ENCODE measurements at regions not wholly inside any gene's neighbourhood (a gene's known extent, or its start where the extent isn't known, plus 50 kb on each side); places are given as distances from the start of the nearest gene placed in this dataset.

DNA sequence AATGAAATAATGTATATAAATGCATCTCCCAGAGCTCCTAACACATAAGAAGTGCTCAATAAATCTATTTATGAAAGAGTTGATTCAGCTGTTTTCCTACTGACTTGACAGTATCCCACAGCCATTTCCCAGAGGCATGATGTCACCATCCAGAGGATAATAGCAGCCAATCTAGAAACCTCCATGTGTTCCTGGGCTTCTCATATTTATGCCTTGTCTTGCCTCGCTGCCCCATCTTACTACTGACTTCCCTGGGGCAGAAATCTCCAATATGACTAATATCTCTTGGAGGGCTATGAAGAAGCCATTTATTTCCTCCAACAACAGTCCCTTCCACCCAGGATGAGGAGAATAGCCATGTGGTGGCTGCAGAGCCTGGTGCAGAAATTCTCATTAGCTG, 115.4 kb upstream of the NAV2 start:
- Histone ChIP-seq H3K4me2 (ENCODE audit: insufficient read depth in 1 of 2, low read depth in 2 of 2, low read length in 2 of 2) (no peak overlapping the region), H3K36me3 (ENCODE audit: control insufficient read depth in 2 of 4, insufficient read depth in 4 of 4, low read length in 3 of 4) (no peaks in the 10 kb centered on the region), H3K23me2 (ENCODE audit: low read depth, low read length) (no peaks in the 10 kb centered on the region; the same call in 1 of the 2 replicates), H4K8ac (ENCODE audit: extremely low read depth, insufficient read depth, low read length) (no peak overlapping the region), H3K4me1 (replicated peaks in 1 of 4; ENCODE audit: control insufficient read depth in 3 of 4, insufficient read depth in 4 of 4, low read length in 3 of 4) (peaks cover 0 to 7% (median 2%) of the 10 kb centered on the region in 4 experiments; a peak in 3 of 7 replicates), H3K4ac (replicated peaks; ENCODE audit: insufficient read length, low read depth, low read length) (no peak overlapping the region), H4K91ac (replicated peaks; ENCODE audit: insufficient read length, low read length) (no peak overlapping the region), H2BK15ac (ENCODE audit: low read length) (no peak overlapping the region), H3K14ac (ENCODE audit: insufficient read length) (no peak overlapping the region), H3K27me3 (replicated peaks in 1 of 4; ENCODE audit: control insufficient read depth in 3 of 4, extremely low read depth in 1 of 4, insufficient read depth in 3 of 4, low read length in 3 of 4) (no peaks in the 10 kb centered on the region), H3K23ac (ENCODE audit: insufficient read length) (no peak overlapping the region), H3K4me3 (ENCODE audit: extremely low read depth in 1 of 4, insufficient read depth in 2 of 4, low read depth in 3 of 4, low read length in 4 of 4) (no peak overlapping the region), H4K20me1 (replicated peaks in 1 of 2; ENCODE audit: control insufficient read depth in 1 of 2, insufficient read depth in 2 of 2, low read length in 2 of 2) (no peaks in the 10 kb centered on the region), H2BK5ac (ENCODE audit: low read depth, low read length) (no peak overlapping the region), H2BK12ac (ENCODE audit: low read depth, low read length) (no peak overlapping the region), H2AFZ (ENCODE audit: low read length) (no peak overlapping the region), H3K18ac (ENCODE audit: extremely low read depth, low read length) (no peak overlapping the region), H3K9ac (replicated peaks in 1 of 4; ENCODE audit: extremely low read depth in 1 of 4, low read depth in 3 of 4, low read length in 3 of 4) (no peak overlapping the region), H4K5ac (ENCODE audit: insufficient read length, low read depth, low read length) (no peak overlapping the region), H2AK5ac (ENCODE audit: low read depth, low read length) (no peak overlapping the region), H2BK20ac (ENCODE audit: low read length) (no peak overlapping the region), H3K79me1 (ENCODE audit: low read depth, low read length) (no peaks in the 10 kb centered on the region), H3K56ac (replicated peaks; ENCODE audit: insufficient read length, low read depth, low read length) (no peak overlapping the region), H3K9me3 (ENCODE audit: insufficient read depth in 2 of 2, low read depth in 1 of 2, low read length in 1 of 2) (no peaks in the 10 kb centered on the region), H3K79me2 (ENCODE audit: control insufficient read depth in 1 of 2, insufficient read depth in 2 of 2, low read length in 2 of 2) (no peaks in the 10 kb centered on the region), H2BK120ac (replicated peaks; ENCODE audit: low read depth, low read length) (no peak overlapping the region), H3K27ac (ENCODE audit: low read depth, low read length) (no peak overlapping the region)
- FAIRE-seq (no peak), DNase-seq (ENCODE audit: low read depth in 1 of 2, low spot score in 2 of 2) (no peak)
- 92% methylated on average over 1 of the region's 1 CpG; no CpG with 5 or more reads in 1 of the 2 experiments for WGBS, 2 experiments (ENCODE audit: extremely low coverage in 1 of 2, insufficient coverage in 1 of 2, insufficient read length in 1 of 2, insufficient replicate concordance in 2 of 2, low coverage in 1 of 2, low lambda C conversion rate in 2 of 2, missing lambda C conversion rate in 1 of 2)
- ChIA-PET CTCF (ENCODE audit: partially characterized antibody) (interaction anchor here (1.0 to 2.1 kb wide), 4 partner anchors 11 to 146 kb away, joined by 4 to 6 read pairs (median 4); no protein-coding TSS in a partner anchor), POLR2A (ENCODE audit: partially characterized antibody) (interaction anchor here (1.1 kb wide), 1 partner anchor 10 kb away, joined by 3 read pairs; no protein-coding TSS in a partner anchor)
- TF ChIP-seq JUND (IDR thresholded peaks at IDR 0.05; ENCODE audit: low read length) (no peak), PHF8 (conservative IDR thresholded peaks at IDR 0.05; ENCODE audit: low read depth, low read length) (no peak), RFX5 (IDR thresholded peaks at IDR 0.05; ENCODE audit: borderline replicate concordance, low read depth, low read length) (no peak), POU5F1 (IDR thresholded peaks at IDR 0.05; ENCODE audit: low read depth, low read length) (no peak), TAF7 (optimal IDR thresholded peaks at IDR 0.05; ENCODE audit: borderline replicate concordance, low read depth, low read length) (no peak)
- TF ChIP-seq, protein P1, sequence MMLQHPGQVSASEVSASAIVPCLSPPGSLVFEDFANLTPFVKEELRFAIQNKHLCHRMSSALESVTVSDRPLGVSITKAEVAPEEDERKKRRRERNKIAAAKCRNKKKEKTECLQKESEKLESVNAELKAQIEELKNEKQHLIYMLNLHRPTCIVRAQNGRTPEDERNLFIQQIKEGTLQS (IDR thresholded peaks at IDR 0.05; ENCODE audit: insufficient read depth, low read depth, low read length) = no peak
